Dendritic cell treated with granulocyte-macrophage colony-stimulating factor and Interleukin-4, amounts not matched to agents 40 ng/mL and 50 ng/mL, for 4 days (primary cell): ENCODE measurements at regions not wholly inside any gene's neighbourhood (a gene's known extent, or its start where the extent isn't known, plus 50 kb on each side); places are given as distances from the start of the nearest gene placed in this dataset.

Source experiments
- H3K27ac Mint-ChIP-seq: one replicate; pipeline ENCODE4 v1.8.0; 2022; ENCODE audit warnings: mild to moderate bottlenecking, mixed read lengths
- H3K27me3 Mint-ChIP-seq: one replicate; pipeline ENCODE4 v1.8.0; 2022; ENCODE audit warnings: mild to moderate bottlenecking, mixed read lengths
- H3K36me3 Mint-ChIP-seq: one replicate; pipeline ENCODE4 v1.8.0; 2022; ENCODE audit warnings: low read depth, mixed read lengths
- H3K4me1 Mint-ChIP-seq: one replicate; pipeline ENCODE4 v1.8.0; 2022; ENCODE audit warnings: low read depth, mixed read lengths
- H3K4me3 Mint-ChIP-seq: one replicate; pipeline ENCODE4 v1.8.0; 2022; ENCODE audit warnings: mild to moderate bottlenecking, moderate library complexity, mixed read lengths
- H3K9me3 Mint-ChIP-seq: one replicate; pipeline ENCODE4 v1.8.0; 2022; ENCODE audit warnings: mixed read lengths
- intact Hi-C: fragments of 100-400 bp; cut with micrococcal nuclease; formaldehyde crosslinking; loops from one replicate; pipeline ENCODE4 v1.15.0; 2022

DNA sequence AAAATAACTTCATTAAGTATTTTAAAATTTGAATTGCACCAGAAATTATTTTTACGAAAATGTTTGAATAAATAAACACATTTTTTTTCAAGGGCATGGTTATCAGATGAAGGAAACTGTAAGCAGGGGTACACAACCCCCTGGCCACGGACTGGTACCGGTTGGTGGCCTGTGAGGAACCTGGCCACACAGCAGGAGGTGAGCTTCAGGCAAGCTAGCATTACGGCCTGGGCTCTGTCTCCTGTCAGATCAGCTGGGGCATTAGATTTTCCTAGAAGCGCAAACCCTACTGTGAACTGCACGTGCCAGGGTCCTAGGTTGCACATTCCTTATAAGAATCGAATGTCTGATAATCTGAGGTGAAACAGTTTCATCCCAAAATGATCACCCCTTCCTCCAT is 1499.7 kb upstream of the AGA start:
- Mint-ChIP-seq H3K27me3 (no peaks in the 10 kb centered on the region), H3K9me3 (peaks cover 50% of the 10 kb centered on the region)
- intact Hi-C loops, result no loop called here

GRCh38 chr4:178953447-178954120 is 1511.3 kb upstream of the AGA start:
- Mint-ChIP-seq H3K9me3 (peaks cover 35% of the 10 kb centered on the region), H3K36me3 (no peaks in the 10 kb centered on the region), H3K27me3 (no peaks in the 10 kb centered on the region), H3K4me1 (no peaks in the 10 kb centered on the region), H3K4me3 (no peak overlapping the region), H3K27ac (no peak overlapping the region)
- intact Hi-C loops, result no loop called here

More for the DNA sequence above, 1499.7 kb upstream of the AGA start:
- H3K27ac Mint-ChIP-seq, result no peak overlapping the region
- H3K4me1 Mint-ChIP-seq, result no peaks in the 10 kb centered on the region
- H3K36me3 Mint-ChIP-seq, result no peaks in the 10 kb centered on the region
- no peak overlapping the region for H3K4me3 Mint-ChIP-seq

DNA sequence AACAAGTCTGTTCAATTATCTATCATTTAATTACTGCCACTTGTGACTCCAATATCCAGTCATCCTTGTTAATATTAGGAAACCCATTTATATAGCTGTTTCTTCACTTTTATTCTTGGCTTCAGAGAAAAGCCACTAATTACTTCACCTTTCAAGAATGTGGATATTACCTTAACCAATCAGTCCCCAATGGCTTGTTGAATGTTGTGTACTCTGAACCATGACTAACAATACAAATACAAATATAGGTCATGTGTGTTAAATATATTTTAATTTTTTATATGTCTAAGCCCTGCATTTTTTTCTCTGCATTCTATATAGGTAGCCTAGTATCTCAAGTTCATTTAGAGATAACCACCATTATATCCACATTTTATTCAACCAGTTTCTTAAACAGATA is 1513.4 kb upstream of the AGA start:
- intact Hi-C loops, result no loop called here
- H3K4me3 Mint-ChIP-seq, result no peak overlapping the region
- H3K27ac Mint-ChIP-seq, result no peak overlapping the region

DNA sequence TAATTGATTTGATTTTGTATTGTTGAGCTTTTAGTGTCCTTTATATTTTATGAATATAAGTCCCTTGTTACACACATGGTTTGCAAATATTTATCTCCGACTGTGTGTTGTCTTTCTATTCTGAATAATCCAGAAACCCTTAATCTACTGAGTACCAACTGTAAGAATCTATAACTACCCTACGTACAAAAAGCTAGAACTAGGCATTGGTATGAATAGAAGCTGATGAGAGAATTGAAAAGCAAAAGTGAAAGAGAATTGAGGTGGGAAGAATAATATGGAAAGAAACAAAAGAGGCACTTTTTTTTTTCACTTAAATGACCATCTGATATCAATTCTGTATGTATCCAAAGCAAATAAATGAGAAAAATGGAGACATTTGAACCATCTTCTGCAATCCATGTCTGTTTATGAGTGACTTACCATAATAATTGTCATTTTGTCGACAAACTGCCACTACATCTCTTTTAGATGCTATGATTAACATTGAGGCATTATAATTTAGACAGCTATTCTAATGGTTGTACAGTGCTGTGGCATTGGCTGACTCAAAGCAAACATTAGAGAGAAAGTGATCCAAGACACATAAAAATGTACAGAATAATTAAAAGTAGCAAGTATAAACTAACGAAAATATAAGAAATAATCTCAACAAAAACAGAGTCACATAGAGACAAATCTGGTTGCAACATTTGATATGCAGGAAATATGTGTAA is 1516.6 kb upstream of the AGA start:
- Mint-ChIP-seq H3K27me3 (no peaks in the 10 kb centered on the region), H3K4me1 (no peaks in the 10 kb centered on the region), H3K9me3 (peaks cover 57% of the 10 kb centered on the region), H3K36me3 (no peaks in the 10 kb centered on the region), H3K4me3 (no peak overlapping the region), H3K27ac (no peak overlapping the region)
- intact Hi-C loops, result no loop called here

More for the DNA sequence above, 1513.4 kb upstream of the AGA start:
- no peaks in the 10 kb centered on the region for H3K27me3 Mint-ChIP-seq
- no peaks in the 10 kb centered on the region for H3K4me1 Mint-ChIP-seq
- peaks cover 48% of the 10 kb centered on the region for H3K9me3 Mint-ChIP-seq
- no peaks in the 10 kb centered on the region for H3K36me3 Mint-ChIP-seq

DNA sequence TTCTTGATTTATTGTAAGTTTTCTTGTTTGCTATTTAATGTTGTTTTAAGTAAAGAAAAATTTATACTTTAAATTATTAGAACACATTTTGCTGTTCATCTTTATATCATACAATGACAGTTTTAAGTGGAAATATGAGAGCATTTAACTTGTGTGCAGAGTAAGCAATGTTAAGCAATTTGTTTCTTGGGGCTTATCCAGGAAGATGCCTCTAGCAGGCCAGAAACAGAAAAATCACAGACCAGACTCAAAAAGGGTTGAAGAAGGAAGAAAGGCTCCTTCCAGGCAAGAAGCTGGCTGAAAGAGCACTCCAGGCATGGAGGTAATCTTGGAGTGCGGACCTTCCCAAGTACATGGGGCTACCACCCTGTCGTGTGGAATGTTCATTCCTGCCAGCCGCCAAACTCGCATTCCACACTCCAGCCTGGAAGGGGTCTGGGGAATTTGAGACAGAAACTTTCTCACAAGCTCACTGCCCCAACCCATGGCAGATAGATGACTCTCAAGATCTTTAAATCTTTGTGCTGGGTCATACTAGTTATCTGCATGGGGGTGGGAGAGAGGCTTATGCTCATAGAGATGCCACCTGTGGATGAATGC is 1521.3 kb upstream of the AGA start:
- no peaks in the 10 kb centered on the region for H3K4me1 Mint-ChIP-seq
- intact Hi-C loops, result no loop called here
- H3K36me3 Mint-ChIP-seq, result no peaks in the 10 kb centered on the region
- H3K27ac Mint-ChIP-seq, result no peak overlapping the region
- H3K9me3 Mint-ChIP-seq, result peaks cover 56% of the 10 kb centered on the region
- H3K4me3 Mint-ChIP-seq, result no peak overlapping the region
- H3K27me3 Mint-ChIP-seq, result no peaks in the 10 kb centered on the region

GRCh38 chr4:178966644-178967043 is 1524.4 kb upstream of the AGA start:
- no peaks in the 10 kb centered on the region for H3K36me3 Mint-ChIP-seq
- no peak overlapping the region for H3K4me3 Mint-ChIP-seq

GRCh38 chr4:178970433-178971140 is 1528.3 kb upstream of the AGA start:
- H3K4me1 Mint-ChIP-seq, result no peaks in the 10 kb centered on the region
- H3K9me3 Mint-ChIP-seq, result peaks cover 18% of the 10 kb centered on the region
- no peaks in the 10 kb centered on the region for H3K36me3 Mint-ChIP-seq
- intact Hi-C loops, result no loop called here
- H3K4me3 Mint-ChIP-seq, result no peak overlapping the region
- no peaks in the 10 kb centered on the region for H3K27me3 Mint-ChIP-seq
- H3K27ac Mint-ChIP-seq, result no peak overlapping the region

More at GRCh38 chr4:178966644-178967043, 1524.4 kb upstream of the AGA start:
- intact Hi-C loops, result no loop called here
- Mint-ChIP-seq H3K27ac (no peak overlapping the region), H3K4me1 (no peaks in the 10 kb centered on the region), H3K27me3 (no peaks in the 10 kb centered on the region), H3K9me3 (peaks cover 37% of the 10 kb centered on the region)

- no peak overlapping the region for H3K27ac Mint-ChIP-seq
- no peaks in the 10 kb centered on the region for H3K4me1 Mint-ChIP-seq
- no peaks in the 10 kb centered on the region for H3K9me3 Mint-ChIP-seq
- no peak overlapping the region for H3K4me3 Mint-ChIP-seq
- no peaks in the 10 kb centered on the region for H3K27me3 Mint-ChIP-seq
- no peaks in the 10 kb centered on the region for H3K36me3 Mint-ChIP-seq
- intact Hi-C loops, result no loop called here
Measured at GRCh38 chr4:178976861-178977260, 1534.6 kb upstream of the AGA start.

DNA sequence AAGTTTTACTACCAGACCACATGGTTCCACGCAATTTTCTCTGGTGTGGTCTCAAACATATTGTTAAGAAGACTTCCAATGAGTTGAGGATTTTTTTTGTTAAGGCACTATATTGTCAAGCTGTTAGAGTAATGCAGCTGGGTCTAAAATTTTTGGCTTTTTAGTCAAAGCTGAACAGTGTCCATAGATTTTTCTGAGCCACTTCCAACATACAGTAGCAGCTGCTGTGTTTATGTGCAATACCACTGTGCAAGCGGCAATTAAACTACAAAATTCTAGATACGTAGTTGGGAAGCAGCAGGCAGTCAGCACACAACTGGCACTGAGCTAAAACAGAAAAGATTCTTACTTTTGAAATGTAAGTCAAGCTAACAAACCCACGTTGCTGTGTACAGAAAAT is 1551.1 kb upstream of the AGA start:
- Mint-ChIP-seq H3K4me1 (no peaks in the 10 kb centered on the region), H3K9me3 (peaks cover 42% of the 10 kb centered on the region), H3K4me3 (no peak overlapping the region), H3K27me3 (no peaks in the 10 kb centered on the region), H3K27ac (no peak overlapping the region), H3K36me3 (no peaks in the 10 kb centered on the region)
- intact Hi-C loops, result no loop called here

DNA sequence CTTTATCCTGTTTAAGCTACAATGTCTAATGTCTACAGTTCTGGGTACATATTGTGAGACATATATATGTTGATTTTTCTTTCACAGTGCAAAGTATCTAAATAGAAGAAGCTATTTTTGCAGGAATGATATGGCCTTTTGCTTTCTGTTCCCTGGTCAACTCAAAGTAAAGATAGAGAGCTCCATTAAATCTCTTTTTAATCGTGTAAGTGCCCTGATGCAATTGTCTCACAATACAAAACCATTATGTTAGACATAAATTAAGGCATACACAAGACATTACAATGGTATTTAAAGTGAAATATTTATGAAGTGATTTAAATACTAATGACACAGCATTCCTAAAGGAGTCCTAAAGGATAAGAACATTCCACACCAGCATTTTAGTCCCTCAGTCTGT is 1559.7 kb upstream of the AGA start:
- intact Hi-C loops, result no loop called here
- no peaks in the 10 kb centered on the region for H3K4me1 Mint-ChIP-seq
- no peaks in the 10 kb centered on the region for H3K36me3 Mint-ChIP-seq

DNA sequence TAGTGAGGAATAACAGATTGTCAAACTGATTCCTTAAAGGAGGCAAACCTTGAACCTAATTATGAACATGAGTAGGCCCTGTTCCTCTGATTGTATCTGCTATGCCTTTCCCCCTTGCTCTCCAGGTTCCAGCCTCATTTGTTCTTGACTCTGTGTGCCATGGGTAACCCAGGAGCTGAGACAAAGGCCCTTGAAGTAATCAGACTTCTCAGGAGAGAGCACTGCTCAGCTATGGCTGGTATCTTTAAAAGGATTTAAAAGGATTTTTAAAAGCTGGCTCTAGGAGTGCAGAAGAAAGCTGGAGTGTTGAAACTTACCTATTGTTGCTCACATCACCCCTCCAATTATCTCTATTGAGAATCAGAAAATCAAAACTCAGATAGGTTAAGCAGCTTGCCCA is 1565.5 kb upstream of the AGA start:
- intact Hi-C loops, result no loop called here
- Mint-ChIP-seq H3K36me3 (no peaks in the 10 kb centered on the region), H3K27me3 (no peaks in the 10 kb centered on the region), H3K4me3 (no peak overlapping the region), H3K9me3 (peaks cover 10% of the 10 kb centered on the region), H3K4me1 (no peaks in the 10 kb centered on the region), H3K27ac (no peak overlapping the region)

More for the DNA sequence above, 1559.7 kb upstream of the AGA start:
- Mint-ChIP-seq H3K4me3 (no peak overlapping the region), H3K27me3 (no peaks in the 10 kb centered on the region), H3K27ac (no peak overlapping the region), H3K9me3 (peaks cover 1% of the 10 kb centered on the region)

GRCh38 chr4:179017581-179017980 is 1575.3 kb upstream of the AGA start:
- H3K4me3 Mint-ChIP-seq, result no peak overlapping the region
- H3K27me3 Mint-ChIP-seq, result no peaks in the 10 kb centered on the region
- no peaks in the 10 kb centered on the region for H3K4me1 Mint-ChIP-seq
- H3K36me3 Mint-ChIP-seq, result no peaks in the 10 kb centered on the region
- H3K9me3 Mint-ChIP-seq, result peaks cover 52% of the 10 kb centered on the region
- intact Hi-C loops, result no loop called here
- H3K27ac Mint-ChIP-seq, result no peak overlapping the region

GRCh38 chr4:179027569-179027968 is 1585.3 kb upstream of the AGA start:
- Mint-ChIP-seq H3K36me3 (no peaks in the 10 kb centered on the region), H3K9me3 (peaks cover 58% of the 10 kb centered on the region), H3K4me1 (no peaks in the 10 kb centered on the region), H3K27ac (no peak overlapping the region), H3K27me3 (no peaks in the 10 kb centered on the region), H3K4me3 (no peak overlapping the region)
- intact Hi-C loops, result no loop called here

GRCh38 chr4:179028321-179028720 is 1586.1 kb upstream of the AGA start:
- peaks cover 64% of the 10 kb centered on the region for H3K9me3 Mint-ChIP-seq
- H3K27me3 Mint-ChIP-seq, result no peaks in the 10 kb centered on the region
- no peaks in the 10 kb centered on the region for H3K4me1 Mint-ChIP-seq
- no peak overlapping the region for H3K4me3 Mint-ChIP-seq
- no peak overlapping the region for H3K27ac Mint-ChIP-seq
- no peaks in the 10 kb centered on the region for H3K36me3 Mint-ChIP-seq
- intact Hi-C loops, result no loop called here
